ENCODE measurements at regions not wholly inside any gene's neighbourhood (a gene's known extent, or its start where the extent isn't known, plus 50 kb on each side); places are given as distances from the start of the nearest gene placed in this dataset.

DNA sequence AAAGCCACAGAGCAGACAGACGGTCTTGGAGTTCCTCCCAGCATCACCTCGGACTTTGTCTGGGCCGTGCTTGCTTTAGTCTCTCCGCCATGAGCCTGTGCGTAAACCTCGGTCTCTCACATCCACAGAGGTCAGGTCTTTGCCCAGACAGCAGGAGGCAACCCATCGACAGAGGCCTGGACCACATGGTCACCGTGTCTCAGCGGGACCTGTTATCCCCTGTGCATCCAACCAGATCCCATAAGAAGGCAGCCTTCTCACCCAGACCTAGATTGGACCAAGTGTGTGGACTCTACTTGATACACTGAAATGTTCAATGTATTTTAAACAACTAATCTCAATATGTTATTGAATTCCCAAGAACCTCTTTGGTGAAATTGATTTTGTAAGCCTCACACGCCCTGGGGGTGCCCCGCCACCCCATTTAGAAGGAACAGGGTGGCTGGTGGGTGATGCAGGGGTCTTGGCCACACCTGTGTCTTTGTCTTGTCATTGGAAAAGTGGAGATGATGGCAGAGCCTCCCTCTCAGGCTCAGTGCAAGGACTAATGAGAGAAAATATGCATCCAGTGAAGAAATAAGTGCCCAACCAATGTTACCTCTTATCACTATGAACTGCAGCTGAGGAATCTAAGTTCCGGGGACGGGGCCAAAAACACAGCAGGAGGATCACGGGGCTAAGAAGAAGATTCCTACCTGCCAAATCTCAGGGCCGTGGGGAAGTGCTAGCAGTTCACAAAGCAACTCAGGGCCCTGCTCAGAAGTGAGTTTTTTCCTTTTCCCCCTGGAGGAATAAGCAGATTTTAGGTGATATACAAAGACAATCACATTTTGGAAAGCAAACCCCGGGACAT is 101.6 kb upstream of the BACE2 start:
- Histone ChIP-seq H3K4me1 (peaks cover 11 to 38% (median 26%) of the 10 kb centered on the region in 10 experiments), H3K27me3 (no peaks in the 10 kb centered on the region), H3K9ac (no peak overlapping the region), H3K4me3 (no peak overlapping the region), H3K4me2 (no peak overlapping the region), H3K36me3 (no peaks in the 10 kb centered on the region), H3K27ac (no peak overlapping the region), H3K9me3 (replicated peaks in 1 of 11) (no peaks in the 10 kb centered on the region), H4K20me1 (no peaks in the 10 kb centered on the region)
- no peak for TF ChIP-seq Cebpa-rat (IDR thresholded peaks at IDR 0.05)

DNA sequence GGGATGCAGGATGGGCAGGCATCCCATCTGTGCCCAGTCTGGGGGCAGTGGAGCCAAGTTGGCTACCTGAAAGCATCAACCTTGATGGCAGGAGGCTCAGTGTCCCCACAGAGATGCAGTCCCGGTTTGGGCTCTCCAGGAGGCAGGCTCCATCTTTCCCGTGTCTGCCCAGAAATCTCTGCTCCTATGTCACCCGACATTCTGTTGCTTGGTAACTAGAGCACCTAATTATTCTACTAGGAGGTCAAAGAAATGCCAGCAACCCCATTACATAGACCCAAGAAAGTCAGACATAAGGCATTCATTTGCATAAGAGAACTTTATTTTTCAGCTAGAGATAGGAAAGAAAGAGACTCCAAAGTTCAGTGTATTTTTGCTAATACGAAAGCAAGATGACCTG is 100.3 kb upstream of the BACE2 start:
- Histone ChIP-seq H3K27me3 (no peaks in the 10 kb centered on the region), H3K9ac (no peak overlapping the region), H3K9me3 (replicated peaks in 1 of 11) (no peaks in the 10 kb centered on the region), H3K4me2 (peak overlapping the region in 8 of 11 experiments; percentile 78 to 96 (median 90); a peak in 10 of 22 replicates), H3K36me3 (no peaks in the 10 kb centered on the region), H3K27ac (no peak overlapping the region), H3K4me3 (no peak overlapping the region), H3K4me1 (peaks cover 11 to 49% (median 33%) of the 10 kb centered on the region in 10 experiments), H4K20me1 (no peaks in the 10 kb centered on the region)
- no peak for TF ChIP-seq Cebpa-rat (IDR thresholded peaks at IDR 0.05)

DNA sequence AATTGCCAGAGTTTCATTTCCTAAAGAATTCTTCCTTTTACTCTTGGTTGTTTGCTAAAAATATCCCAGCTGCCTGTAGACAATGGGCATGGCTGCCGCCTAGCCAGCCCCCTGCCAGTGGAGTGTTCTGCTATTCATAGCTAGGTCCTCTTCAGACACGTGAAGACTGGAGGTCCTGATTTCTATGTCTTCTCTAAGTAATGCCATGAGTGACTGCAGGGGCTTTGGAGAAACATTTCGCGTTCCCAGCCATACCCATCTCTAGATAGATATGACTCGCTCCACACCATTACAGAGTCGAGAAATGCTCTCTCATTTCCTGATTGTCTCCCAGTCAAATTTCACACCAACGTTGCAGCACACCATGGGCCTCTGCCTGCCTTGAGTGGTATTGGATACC is 99.5 kb upstream of the BACE2 start:
- peak overlapping the region in 9 of 11 experiments; percentile 4 to 61 (median 26); a peak in 10 of 22 replicates for H3K9ac ChIP-seq
- H3K4me3 ChIP-seq, result peak overlapping the region; percentile 44 to 66 (median 52)
- H3K27me3 ChIP-seq, result no peaks in the 10 kb centered on the region
- H3K4me1 ChIP-seq, result peaks cover 11 to 49% (median 33%) of the 10 kb centered on the region in 10 experiments
- H3K4me2 ChIP-seq, result peak overlapping the region; percentile 78 to 97 (median 89)
- no peak overlapping the region for H3K27ac ChIP-seq
- no peaks in the 10 kb centered on the region for H4K20me1 ChIP-seq
- H3K36me3 ChIP-seq, result no peaks in the 10 kb centered on the region
- no peaks in the 10 kb centered on the region for H3K9me3 ChIP-seq (replicated peaks in 1 of 11)
- no peak for TF ChIP-seq Cebpa-rat (IDR thresholded peaks at IDR 0.05)

DNA sequence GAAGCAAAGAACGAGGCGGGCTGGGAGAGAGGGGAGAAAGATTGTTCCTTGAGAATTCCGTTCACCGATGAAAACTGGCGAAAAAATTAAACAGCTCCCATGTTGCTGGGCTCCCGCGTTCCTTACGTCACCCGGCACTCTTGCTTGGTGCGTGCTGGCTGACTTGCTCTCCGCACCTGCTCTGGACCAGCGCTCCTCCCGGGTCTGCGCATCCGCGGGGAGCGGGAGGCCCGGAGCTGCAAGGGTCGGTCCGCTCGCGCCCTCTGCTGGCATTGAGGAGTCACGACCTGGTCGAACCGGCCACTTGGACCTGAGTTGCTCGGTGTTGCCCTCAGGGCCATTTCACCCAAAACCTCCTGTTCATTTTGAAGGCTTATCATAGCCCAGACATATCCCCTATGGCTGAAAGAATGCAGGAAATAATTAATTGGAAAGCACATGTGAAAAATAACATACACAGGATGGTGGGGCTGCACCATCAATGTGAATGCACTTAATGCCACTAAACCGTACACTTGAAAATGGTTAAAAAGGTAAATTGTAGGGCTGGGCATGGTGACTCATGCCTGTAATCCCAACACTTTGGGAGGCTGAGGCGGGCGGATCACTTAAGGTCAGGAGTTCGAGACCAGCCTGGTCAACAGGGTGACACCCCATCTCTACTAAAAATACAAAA is 98.9 kb upstream of the BACE2 start:
- Histone ChIP-seq H3K9me3 (replicated peaks in 1 of 11) (no peaks in the 10 kb centered on the region), H3K4me3 (peak overlapping the region; percentile 44 to 66 (median 52)), H3K27ac (no peak overlapping the region), H3K9ac (peak overlapping the region in 9 of 11 experiments; percentile 4 to 61 (median 26); a peak in 9 of 22 replicates), H3K27me3 (no peaks in the 10 kb centered on the region), H3K36me3 (no peaks in the 10 kb centered on the region), H3K4me1 (peaks cover 11 to 49% (median 34%) of the 10 kb centered on the region in 10 experiments), H3K4me2 (peak overlapping the region; percentile 78 to 97 (median 89)), H4K20me1 (no peaks in the 10 kb centered on the region)
- TF ChIP-seq Cebpa-rat (IDR thresholded peaks at IDR 0.05), result no peak

DNA sequence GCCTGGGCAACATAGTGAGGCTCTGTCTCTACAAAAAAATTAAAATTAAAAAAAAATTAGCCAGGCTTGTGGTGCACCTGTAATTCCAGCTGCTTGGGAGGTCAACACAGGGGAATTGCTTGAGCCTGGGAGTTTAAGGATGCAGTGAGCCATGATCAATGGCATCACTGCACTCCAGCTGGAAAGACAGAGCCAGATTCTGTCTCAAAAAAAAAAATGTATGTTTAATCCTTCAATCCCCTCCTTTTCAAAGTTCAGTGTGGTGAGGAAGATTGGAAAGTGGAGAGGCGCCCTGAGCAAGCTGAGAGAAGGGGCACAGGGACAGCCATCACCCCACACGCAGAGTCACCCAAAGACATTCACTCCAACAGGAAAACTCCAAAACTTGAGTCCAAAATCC is 97.7 kb upstream of the BACE2 start:
- TF ChIP-seq Cebpa-rat (IDR thresholded peaks at IDR 0.05), result no peak
- no peak overlapping the region for H3K9ac ChIP-seq
- peak overlapping the region in 2 of 11 experiments; percentile 66 to 89; a peak in 3 of 22 replicates for H3K4me2 ChIP-seq
- no peak overlapping the region for H3K4me3 ChIP-seq
- H3K9me3 ChIP-seq (replicated peaks in 1 of 11), result peaks cover 0 to 1% (median 0%) of the 10 kb centered on the region in 11 experiments; a peak in 2 of 22 replicates
- H3K27ac ChIP-seq, result no peak overlapping the region
- H3K36me3 ChIP-seq, result no peaks in the 10 kb centered on the region
- H3K27me3 ChIP-seq, result no peaks in the 10 kb centered on the region
- H3K4me1 ChIP-seq, result peaks cover 11 to 49% (median 34%) of the 10 kb centered on the region in 10 experiments
- H4K20me1 ChIP-seq, result no peaks in the 10 kb centered on the region

DNA sequence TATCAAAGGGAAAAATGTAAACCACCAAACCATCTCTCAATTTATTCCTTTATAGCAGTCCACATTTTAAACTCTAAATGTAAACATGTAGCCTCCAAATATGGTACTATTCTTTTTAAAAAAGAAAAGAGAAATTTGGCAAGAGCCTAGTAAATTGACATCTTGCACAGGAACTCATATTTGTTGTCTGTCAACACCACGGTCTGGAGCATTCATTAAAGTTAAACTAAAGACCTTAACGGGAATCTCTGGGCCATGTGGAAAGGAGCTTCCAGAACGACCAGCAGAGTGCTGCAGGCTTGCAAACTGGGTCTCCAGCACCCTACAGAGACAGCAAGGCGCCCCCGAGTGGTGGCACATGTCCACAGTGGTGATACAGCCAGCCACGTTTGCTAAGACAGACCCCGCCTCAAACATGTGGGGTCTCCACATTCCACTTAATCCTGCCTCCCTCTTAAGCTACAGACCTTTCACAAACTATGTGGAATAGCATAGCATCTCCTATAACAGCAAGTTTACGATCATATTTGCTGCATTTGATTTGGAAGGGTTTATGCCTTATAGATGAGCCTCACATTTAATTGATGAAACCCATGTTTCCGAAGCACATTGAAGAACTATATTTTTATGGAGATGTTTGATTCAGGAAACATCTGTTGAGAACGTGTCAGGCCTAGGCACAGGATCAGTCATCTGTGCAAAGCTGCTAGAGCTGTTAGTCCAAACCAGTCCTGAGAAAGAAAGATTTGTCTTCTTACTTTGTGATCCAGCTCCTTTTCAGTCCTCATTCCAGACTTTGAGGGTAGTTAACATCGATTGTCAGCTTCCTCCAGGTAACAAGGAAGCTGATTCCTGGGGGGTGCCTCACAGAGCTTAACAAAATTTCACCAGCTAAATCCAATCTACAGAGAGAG is 96.4 kb upstream of the BACE2 start:
- H3K4me3 ChIP-seq, result no peak overlapping the region
- peaks cover 11 to 49% (median 34%) of the 10 kb centered on the region in 10 experiments for H3K4me1 ChIP-seq
- no peaks in the 10 kb centered on the region for H3K36me3 ChIP-seq
- H3K9me3 ChIP-seq (replicated peaks in 1 of 11), result peaks cover 0 to 10% (median 6%) of the 10 kb centered on the region in 11 experiments; a peak in 4 of 22 replicates
- no peak for TF ChIP-seq Cebpa-rat (IDR thresholded peaks at IDR 0.05)
- no peaks in the 10 kb centered on the region for H4K20me1 ChIP-seq
- peak overlapping the region in 8 of 11 experiments; percentile 35 to 89 (median 60); a peak in 15 of 22 replicates for H3K4me2 ChIP-seq
- no peaks in the 10 kb centered on the region for H3K27me3 ChIP-seq
- no peak overlapping the region for H3K9ac ChIP-seq
- H3K27ac ChIP-seq, result no peak overlapping the region

DNA sequence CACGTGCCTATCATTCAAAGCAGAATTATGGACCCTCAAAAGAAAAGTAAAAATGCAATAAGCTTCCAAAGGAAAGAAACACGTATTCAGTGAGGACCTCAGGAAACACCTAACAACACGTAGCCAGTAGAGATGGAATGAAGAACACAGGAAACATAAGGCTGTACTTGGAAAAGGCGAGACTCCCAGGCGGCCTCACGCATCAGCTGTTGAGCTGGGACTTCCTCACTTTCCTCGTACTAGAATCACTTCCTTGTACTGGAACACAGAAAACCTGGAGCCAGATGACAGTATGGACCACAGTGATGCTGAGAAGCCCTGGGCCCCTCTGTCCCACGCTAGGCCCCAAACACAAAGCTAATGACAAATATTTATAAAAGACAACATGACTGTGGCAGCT is 94.4 kb upstream of the BACE2 start:
- no peak overlapping the region for H3K27ac ChIP-seq
- no peak overlapping the region; a peak in 1 of 22 replicates for H3K4me2 ChIP-seq
- no peaks in the 10 kb centered on the region for H3K36me3 ChIP-seq
- H3K9me3 ChIP-seq (replicated peaks in 1 of 11), result peaks cover 0 to 10% (median 6%) of the 10 kb centered on the region in 11 experiments; a peak in 4 of 22 replicates
- no peaks in the 10 kb centered on the region for H4K20me1 ChIP-seq
- H3K4me3 ChIP-seq, result no peak overlapping the region
- no peaks in the 10 kb centered on the region for H3K27me3 ChIP-seq
- TF ChIP-seq Cebpa-rat (IDR thresholded peaks at IDR 0.05), result no peak
- H3K9ac ChIP-seq, result no peak overlapping the region
- H3K4me1 ChIP-seq, result peaks cover 1 to 39% (median 25%) of the 10 kb centered on the region in 10 experiments

DNA sequence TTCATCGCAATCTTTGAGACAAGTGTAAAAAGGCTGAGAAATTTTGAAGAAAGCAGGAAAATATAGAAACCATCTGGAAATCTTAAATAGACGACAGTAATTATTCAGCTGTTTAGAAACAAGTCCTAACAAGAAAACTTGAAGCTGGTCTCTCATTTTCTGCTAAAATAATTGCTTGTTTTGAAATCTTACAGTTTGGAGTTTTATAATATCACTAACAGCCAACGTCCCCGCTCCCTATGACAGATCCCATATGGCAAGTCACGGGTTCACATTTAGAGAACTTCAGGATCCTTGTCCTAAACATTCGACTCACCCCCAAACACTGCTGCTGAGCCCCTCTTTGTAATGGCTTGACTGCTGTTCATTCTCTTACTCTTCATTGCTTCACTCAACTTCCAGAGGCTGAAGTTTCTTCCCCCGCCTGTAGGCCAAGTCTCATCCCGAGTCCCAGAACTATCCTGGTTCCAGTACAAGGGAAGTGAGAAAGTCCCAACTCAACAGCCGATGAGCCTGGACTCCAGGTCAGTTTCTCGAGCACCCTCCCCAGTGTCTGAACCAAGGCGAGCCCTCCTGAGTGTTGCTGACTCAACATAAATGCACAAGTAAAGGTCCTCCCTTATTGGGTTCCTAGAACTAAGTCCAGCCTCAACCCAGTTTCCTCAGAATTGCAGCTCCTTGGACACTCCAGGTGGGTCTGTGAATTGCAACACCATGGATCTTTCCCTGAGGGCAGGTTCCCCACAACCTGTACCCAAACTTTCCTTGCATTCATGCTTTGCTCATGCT is 93.4 kb upstream of the BACE2 start:
- Histone ChIP-seq H3K9me3 (replicated peaks in 1 of 11) (peaks cover 0 to 10% (median 6%) of the 10 kb centered on the region in 11 experiments; a peak in 4 of 22 replicates), H3K27ac (no peak overlapping the region), H3K9ac (no peak overlapping the region), H4K20me1 (no peaks in the 10 kb centered on the region), H3K4me1 (peaks cover 0 to 29% (median 18%) of the 10 kb centered on the region in 10 experiments; a peak in 15 of 20 replicates), H3K4me3 (no peak overlapping the region), H3K36me3 (no peaks in the 10 kb centered on the region), H3K4me2 (no peak overlapping the region), H3K27me3 (no peaks in the 10 kb centered on the region)
- no peak for TF ChIP-seq Cebpa-rat (IDR thresholded peaks at IDR 0.05)
